GM21367 (cell line): ENCODE measurements at regions not wholly inside any gene's neighbourhood (a gene's known extent, or its start where the extent isn't known, plus 50 kb on each side); places are given as distances from the start of the nearest gene placed in this dataset.

Source experiments
- ATAC-seq: cut with Tn5 transposase; IDR thresholded peaks from one replicate; pipeline ENCODE4 v1.9.1; 2021; ENCODE audit not compliant: unreplicated experiment

DNA sequence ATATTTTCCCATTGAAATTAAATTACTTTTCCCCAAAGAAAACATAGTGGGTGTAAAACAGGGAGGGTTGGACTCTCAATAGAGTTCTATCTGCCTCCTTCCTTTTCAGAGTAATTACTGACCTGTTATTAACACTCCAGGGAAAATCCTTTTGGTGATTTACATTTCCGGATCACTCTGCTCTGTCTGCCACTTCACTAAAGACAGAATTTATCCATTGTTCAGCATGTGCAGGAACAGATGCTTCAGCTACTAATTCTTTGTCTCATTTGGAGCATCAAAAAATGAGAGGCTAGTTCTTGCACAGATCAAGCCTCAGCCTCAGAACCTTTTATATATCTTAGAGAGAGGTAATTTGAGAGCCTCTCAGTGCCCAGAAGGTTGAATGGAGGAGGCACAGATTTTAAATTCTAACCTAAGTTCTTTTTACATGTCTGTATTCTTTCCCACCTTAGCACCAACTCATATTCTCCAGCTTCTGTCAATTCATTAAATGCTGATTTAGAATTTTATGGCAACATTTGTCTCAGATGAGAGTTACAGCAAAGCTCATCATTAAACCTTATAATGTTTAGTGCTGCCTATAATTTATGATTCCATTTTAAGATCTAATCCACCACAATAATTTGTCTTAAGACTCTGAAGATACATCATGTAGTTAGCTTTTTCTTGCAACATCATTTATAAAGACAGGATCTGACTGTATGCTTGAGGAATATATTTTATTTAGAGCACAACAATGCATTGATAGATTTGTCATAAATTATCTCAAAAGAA lies 1494.4 kb downstream of the STIM2 start:
- no peak for ATAC-seq

DNA sequence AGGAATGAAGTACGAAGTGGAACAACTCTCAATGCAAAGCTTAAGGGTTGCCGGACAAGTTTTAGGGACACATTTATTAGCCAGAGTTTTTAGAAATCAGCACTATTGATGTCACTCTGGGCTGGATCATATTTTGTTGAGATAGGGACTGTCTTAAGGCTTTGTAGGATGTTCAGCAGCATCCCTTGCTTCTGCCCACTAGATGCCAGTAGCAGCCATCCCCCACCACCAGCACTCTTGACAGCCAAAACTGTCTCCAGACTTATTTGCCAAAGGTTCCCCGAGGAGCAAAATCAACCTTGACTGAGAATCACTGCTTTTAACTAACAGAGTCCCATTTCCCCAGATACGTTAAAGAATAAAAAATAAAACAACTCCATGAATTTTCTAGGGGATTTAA lies 1497.3 kb downstream of the STIM2 start:
- no peak for ATAC-seq

DNA sequence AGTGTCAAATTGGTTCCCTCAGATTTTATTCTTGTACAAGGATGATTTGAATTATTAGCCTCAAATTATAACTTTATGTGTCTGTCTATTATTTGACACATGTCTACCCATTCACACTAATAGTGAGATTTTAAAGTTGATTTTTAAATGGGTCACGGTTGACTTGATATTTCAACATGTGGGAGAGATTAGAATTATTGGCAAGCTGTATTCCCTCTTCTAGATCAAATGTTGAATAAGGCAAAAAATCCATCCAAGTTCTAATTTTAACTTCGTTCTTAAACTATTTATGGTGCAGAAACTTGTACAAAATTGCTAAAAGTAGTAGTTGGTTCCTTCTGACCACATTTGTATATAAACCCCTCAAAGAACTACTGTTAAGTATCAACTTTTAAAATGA lies 1498.0 kb downstream of the STIM2 start:
- no peak for ATAC-seq

DNA sequence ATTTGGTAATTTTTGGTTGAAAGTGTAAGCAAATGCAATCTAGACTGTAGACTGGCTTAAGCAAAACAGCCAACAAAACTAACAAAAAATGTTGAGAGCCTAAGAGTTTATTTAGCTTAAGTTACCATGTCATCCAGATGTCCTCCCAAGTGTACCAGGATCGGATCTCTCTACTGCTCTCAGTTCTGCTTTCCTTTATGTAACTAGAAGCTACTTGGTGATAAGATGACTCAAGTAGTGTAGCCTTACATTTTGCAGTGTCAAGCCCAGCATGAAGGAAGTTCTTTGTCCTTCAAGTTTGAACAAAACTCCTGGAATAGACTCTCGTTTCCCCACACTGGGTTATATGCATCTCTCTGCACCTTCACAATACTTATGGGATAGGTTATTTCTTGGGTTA lies 1500.0 kb downstream of the STIM2 start:
- no peak for ATAC-seq

DNA sequence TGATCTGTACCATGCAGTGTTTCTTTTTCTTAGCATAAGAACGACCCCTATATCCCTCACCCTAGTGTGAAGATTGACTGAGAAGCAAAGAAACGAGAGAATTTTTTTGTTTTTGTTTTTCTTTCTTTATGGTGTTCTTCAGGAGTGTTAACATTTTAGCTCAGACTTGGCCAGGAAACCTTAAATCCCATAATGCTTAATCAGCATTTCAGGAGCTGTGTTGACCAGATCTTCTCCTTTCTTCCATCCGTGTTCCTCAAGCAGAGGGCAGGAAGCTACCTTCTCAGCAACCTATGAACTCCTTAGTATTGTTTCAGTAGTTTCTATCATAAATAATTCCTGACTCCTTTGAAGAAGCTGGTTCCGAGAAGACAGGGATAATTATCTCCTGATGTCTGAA lies 1501.5 kb downstream of the STIM2 start:
- no peak for ATAC-seq

DNA sequence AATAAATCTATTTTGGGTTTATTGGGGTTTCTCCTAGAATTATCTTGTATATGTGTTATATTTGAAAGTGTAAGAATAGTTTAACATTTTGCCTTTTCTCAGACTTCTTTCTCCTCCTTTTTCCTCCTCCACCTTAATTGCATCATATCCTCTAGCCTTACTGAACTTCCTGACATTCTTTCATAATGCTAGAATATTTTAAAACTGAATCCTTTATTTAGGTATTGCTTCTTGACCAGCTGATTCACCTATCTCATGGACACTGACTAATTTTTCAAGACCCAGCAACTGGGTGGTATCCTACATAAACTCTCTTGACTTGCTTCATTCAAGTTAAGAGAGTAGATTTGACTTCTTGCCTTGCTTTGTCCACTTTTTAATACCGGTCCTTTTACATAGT lies 1508.9 kb downstream of the STIM2 start:
- ATAC-seq, result no peak

DNA sequence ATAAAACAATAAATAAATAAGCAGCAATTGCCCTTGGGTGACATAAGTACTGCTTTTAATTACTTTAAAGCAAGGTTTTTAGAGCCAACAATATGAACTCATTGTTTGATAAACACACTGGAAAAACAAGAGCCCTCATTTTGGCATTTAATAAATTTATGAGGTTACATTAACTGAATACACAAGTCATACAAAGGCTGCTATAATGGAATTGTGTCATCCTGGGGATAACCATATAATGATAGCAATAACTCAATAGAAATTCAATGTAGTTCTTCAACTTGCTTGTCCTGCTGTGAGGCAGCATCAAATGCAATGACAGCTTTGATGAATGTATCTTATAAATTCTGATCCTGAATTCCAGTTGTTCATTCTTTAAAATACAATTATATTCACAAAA lies 1512.5 kb downstream of the STIM2 start:
- no peak for ATAC-seq

DNA sequence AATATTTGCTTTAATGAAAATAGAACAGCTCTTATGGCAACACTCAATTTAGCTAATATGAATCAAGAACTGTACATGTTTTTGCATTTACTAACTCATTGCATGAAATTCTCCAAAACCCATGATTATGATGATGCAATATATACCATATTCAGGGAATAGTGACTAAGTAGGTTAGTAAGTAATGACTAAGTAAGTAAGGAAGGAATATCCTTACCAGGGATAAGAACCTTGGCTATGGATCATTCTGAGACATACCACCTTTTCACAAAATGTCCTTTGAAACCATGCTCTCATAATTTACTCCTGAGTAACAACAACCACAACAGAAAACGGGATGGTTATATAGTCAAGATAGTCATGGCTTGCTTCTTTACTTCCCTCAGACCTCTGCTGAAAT lies 1513.0 kb downstream of the STIM2 start:
- no peak for ATAC-seq

DNA sequence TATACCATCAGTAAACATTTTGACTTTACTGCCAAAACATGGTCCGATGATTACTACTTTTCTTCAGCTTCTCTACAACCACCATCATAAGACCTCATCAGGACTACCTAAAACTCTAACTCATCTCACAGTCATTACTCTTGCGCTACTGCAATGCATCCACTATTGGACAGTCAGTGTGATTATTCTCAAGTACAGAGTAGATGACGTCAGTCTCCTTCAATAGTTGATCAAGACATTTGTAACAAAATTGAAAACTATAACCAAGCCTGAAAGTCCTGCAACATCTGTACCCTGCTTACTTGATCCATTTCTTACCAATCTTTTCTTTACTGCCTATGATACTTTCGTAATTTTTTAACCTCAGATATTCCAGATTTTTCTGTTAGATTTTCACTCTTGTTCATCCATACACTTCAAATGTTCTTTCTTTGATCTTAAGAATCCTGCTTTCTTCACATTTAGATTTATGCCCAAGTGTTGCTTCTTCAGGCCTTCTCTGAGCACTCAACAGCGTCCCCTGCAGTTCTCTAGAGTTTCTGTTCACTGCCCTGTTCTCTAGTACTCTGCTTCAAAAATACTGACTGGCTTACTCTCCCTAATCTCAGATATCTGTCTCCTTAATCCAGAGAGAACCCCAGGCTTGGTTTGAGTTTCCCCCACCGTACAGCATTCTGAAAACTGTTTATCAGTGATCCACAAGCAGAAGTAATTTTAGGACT lies 1517.6 kb downstream of the STIM2 start:
- no peak for ATAC-seq

DNA sequence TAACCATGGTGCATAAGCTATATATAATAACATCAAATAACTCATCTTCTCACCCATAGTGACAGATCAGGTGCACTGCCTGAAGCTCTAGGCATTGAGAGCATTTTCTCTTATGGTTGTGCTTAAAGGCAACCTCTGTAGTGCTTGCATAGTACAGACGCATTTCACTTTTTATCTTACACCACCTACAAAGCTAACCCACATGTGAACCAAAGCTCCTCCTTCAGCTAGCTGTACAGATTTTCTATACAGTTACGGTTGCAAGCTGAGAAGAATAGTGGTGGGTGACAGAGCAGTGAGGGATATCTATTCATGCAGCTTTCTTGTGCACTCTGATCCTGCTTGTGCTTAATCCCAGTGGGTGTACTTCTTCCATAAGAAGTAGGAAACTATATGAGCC lies 1525.2 kb downstream of the STIM2 start:
- ATAC-seq, result no peak

DNA sequence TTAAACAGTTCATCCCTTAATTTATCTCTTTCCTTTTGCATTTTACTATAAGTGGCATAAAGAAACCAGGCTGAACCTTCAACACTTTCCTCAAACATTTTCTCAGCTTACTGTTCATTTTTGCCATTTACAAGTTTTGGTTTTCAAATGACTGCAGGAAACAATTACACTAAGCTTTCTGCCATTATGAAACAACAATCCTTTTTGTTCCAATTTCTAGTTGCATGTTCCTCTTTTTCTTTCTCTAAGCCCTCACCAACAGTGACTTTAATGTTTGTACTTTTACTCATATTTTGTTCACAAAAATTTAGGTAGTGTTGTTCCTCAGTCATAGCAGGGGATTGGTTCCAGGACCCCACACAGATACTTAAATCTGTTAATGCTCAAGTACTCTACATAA lies 1526.1 kb downstream of the STIM2 start:
- no peak for ATAC-seq

DNA sequence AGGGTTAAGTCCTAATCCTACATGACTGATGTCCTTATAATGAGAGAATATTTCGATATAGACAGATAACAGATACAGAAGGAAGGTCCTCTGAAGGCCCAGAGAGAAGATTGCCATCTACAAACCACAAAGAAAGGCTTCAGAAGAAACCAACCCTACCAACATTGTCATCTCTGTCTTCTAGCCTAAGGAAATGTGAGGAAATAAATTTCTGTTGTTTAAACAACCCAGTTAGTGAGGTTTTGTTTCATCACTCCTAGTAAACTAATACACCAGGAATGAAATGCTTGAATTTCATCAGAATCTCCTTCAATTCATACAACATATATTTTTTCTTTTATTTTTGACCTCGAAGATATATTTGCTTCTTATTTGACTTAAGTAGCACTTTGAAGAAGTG lies 1527.8 kb downstream of the STIM2 start:
- no peak for ATAC-seq

DNA sequence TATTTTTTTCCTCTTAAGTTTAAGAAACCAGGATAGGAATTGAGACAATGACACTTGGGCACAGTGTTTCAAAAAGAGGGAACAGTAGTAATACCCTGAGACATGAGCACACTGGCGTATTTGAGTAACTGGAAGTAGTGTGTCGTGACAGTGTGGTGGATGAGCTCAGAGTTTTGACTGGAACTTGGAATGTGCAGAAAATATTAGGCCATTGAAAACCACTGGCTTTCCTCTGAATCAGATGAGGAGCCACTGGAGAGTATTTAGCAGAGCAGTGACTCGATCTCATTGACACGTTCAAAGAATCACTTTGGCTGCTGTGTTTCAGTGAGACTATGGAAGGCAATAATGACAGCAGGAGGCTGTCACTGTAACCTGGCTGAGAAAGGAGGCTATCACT lies 1531.2 kb downstream of the STIM2 start:
- ATAC-seq, result no peak

DNA sequence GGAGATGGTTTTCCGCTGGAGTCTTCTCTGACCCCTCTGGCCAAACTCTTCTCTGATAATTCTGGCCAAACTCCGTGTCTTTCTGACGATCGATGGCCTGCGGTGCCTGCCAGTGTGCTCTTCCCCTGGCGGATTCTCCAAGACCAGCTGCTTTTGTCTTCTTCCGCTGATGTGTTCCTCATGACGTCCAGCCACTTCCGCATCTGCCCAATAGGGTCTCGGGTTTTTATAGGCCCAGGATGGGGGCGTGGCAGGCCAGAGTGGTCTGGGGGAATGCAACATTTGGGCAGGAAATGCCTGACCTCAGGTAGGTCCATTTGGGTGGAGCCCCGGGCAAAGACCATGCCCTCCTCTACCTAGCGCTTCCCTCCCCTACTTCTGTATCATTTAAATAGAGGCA lies 1542.1 kb downstream of the STIM2 start:
- no peak for ATAC-seq

DNA sequence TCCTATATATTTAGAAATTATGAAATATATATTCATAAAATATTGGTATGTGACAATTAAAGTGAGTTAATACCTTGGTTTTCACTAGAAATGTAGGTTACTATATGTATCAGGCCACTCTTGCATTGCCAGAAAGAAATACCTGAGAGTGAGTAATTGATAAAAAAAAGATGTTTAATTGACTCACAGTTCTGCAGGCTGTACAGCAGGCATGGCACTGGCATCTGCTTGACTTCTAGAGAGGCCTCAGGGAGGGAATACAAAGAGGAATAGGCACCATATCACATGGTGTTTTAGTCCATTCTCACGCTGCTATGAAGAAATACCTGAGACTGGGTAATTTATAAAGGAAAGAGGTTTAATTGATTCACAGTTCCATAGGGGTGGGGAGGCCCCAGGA lies 1560.6 kb downstream of the STIM2 start:
- no peak for ATAC-seq

DNA sequence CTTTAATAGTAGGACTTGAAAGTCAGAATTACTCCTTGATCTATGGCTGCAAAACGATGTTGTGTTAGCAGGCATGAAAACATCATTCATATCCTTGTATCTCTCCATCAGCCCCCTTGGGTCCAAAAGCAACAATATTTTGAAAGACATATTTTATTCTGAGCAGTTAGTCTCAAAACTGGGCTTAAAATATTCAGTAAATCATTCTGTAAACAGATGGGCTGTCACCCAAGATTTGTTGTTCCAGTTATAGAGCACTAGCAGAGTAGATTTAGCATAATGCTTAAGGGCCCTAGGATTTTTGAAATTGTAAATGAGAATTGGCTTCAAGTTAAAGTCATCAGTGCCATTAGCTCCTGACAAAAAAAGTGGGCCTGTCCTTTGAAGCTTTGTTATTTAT lies 1565.6 kb downstream of the STIM2 start:
- no peak for ATAC-seq

DNA sequence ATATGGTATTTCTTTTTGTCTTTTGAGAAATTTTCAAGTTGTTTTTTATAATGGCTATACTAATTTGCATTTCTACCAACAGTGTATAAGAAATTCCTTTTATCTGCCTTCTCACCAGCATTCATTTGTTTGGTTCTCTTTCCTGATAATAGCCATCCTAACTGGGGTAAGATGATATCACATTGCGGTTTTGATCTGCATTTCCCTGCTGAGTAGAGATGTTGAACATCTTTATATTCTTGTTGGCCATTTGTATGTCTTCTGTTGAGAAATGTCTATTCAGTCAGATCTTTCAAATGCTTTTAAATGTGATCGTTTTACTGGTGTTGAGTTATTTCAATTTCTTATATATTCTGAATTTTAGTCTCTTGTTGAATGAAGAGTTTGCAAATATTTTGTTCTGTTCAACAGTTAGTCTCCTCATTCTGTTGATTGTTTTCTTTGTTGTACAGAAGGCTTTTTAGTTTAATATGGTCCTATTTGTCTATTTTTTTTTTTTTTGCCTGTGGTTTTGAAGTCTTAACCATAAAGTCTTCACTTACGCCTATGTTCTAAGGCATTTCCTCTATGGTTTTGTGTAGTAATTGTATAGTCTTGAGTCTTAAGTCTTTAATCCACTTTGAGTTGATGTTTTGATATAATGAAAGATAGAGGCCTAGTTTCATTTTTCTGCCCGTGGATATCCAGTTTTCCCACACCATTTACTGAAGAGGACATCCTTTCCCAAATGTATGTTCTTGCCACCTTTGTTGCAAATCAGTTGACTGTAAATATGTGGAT lies 1566.9 kb downstream of the STIM2 start:
- no peak for ATAC-seq

DNA sequence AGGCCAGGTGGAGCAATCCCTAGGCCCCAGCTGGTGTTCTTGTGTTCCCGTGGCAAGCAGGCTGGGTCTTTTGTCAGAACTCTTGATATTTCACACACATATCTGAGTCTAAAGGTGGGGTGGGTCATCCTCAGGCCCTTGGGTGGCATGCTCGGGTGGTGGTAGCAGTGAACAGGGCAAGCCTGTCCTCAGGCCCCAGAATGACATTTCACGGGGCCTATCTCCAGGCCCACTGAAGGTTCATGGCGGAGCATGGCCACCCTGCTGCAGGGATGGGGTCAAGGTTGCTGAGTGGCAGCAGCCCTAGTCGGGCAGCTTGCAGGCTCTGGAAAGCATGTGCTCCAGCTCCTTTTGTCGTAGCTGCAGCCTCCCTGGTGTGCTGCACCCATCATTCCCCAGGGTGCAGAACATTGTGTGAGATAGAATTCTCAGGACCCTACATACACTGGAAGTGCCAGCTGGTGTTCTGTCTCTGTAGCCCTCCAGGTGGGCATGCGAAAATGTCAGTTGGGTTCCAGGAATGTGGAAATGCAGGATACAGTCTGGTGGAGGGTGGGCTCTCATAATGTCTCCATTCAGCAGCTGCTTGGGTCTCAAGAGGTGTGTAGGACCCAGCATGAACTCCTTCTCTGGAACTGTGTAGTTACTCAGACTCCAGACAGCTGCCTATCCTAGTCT lies 1571.8 kb downstream of the STIM2 start:
- ATAC-seq, result no peak

DNA sequence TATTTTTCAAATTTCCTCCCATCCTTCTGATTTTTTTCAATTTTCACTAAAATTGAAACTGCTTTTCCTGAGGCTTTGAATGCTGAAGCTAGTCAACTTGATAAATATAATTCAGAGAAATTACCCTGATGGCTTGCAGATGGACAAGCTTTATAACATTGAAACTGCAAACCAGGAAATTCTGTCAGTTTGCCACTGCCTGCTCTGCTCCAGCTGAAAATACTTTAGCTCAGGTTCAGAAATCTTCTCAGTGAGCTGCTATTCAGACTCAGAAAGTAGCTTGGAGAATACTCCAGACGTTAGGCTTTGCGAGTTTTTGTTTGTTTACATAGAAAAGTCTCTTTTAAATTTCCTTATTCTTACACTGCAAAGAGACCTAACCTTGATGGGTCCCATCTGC lies 1574.7 kb downstream of the STIM2 start:
- no peak for ATAC-seq

DNA sequence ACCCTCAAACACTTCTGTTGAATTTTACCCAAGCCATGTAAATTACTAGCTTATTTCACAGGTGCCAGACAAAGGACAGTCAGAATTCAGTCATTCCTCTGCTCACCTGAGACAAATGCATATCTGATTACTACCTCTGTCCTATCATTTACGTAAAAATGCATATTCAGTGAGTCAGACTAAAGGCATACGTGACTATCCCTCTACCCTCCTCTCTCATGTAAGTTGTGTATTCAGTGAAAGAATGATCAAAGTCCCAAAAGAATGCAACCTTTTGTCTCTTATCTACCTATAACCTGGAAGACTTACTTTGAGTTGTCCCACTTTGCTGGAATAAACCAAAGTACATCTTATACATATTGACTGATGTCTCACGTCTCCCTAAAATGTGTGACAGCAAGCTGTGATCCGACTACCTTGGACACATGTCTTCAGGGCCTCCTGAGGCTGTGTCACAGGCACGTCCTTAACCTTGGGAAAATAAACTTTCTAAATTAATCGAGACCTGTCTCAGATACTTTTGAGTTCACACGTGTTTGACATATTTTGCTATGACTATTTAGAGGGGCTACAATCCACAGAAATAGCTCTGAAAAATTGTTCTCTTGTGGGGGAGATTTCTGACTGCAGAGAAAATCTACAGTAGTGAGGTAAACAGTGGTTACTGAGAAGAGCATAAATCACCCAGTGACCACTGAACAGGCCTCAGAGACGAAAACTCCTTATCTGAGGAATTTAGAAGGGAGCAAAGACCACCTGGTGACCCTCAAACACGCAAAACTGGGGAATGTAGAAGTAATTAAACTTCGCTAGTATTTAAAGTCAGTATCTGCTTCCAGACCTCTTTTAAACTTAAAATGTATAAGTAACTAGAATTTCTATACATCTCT lies 1575.8 kb downstream of the STIM2 start:
- ATAC-seq, result no peak
